Activated CD4-positive, alpha-beta T cell treated with anti-CD3 and anti-CD28 coated beads for 36 hours (primary cell): ENCODE measurements at regions not wholly inside any gene's neighbourhood (a gene's known extent, or its start where the extent isn't known, plus 50 kb on each side); places are given as distances from the start of the nearest gene placed in this dataset.

Experiments used
- ATAC-seq: fragments of 200-7000 bp; cut with Tn5 transposase; one replicate; pipeline ENCODE4 v1.10.0; 2021; ENCODE audit warnings: mild to moderate bottlenecking, moderate library complexity
- CTCF ChIA-PET: fragments of 350-600 bp; sonication (Branson Sonifier 250); formaldehyde crosslinking; loops from one replicate; lab custom pipeline; 2021; ENCODE audit warnings: antibody characterized with exemption; lab: Charles Lee
- POLR2A ChIA-PET: fragments of 350-600 bp; sonication (Branson Sonifier 250); formaldehyde crosslinking; loops from one replicate; lab custom pipeline; 2021; ENCODE audit warnings: antibody characterized with exemption, inconsistent platforms; lab: Charles Lee
- DNase-seq: peaks from one replicate; pipeline ENCODE4 v3.0.0-alpha.2; 2020
- H3K27ac Mint-ChIP-seq: one replicate; pipeline ENCODE4 v1.8.0; 2021; ENCODE audit warnings: mixed read lengths
- H3K27me3 Mint-ChIP-seq: one replicate; pipeline ENCODE4 v1.8.0; 2021; ENCODE audit warnings: mixed read lengths
- H3K36me3 Mint-ChIP-seq: one replicate; pipeline ENCODE4 v1.8.0; 2021; ENCODE audit warnings: low read depth, mixed read lengths
- H3K4me1 Mint-ChIP-seq: one replicate; pipeline ENCODE4 v1.8.0; 2021; ENCODE audit warnings: mixed read lengths
- H3K4me3 Mint-ChIP-seq: one replicate; pipeline ENCODE4 v1.8.0; 2021; ENCODE audit warnings: mild to moderate bottlenecking, moderate library complexity, mixed read lengths
- H3K9me3 Mint-ChIP-seq: one replicate; pipeline ENCODE4 v1.8.0; 2021; ENCODE audit warnings: low read depth, mixed read lengths
- intact Hi-C, 2 experiments: fragments of 100-400 bp; cut with DNase I in 1 of 2; cut with micrococcal nuclease in 1 of 2; formaldehyde crosslinking; loops; one replicate each; pipeline versions ENCODE4 v1.14.2 to v1.15.1; 2022 to 2024; cut with DNase I, micrococcal nuclease

GRCh38 chr9:26559506-26559905 lies 333.1 kb downstream of the CAAP1 start:
- Mint-ChIP-seq H3K36me3 (no peaks in the 10 kb centered on the region), H3K27me3 (no peaks in the 10 kb centered on the region), H3K4me3 (no peak overlapping the region), H3K4me1 (no peaks in the 10 kb centered on the region), H3K9me3 (peaks cover 4% of the 10 kb centered on the region), H3K27ac (no peak overlapping the region)
- intact Hi-C loops: no loop called here
- DNase-seq (no peak), ATAC-seq (no peak)
- ChIA-PET POLR2A (no interaction called here), CTCF (no interaction called here)

- no peak for DNase-seq
- POLR2A ChIA-PET: no interaction called here
- H3K27me3 Mint-ChIP-seq: no peaks in the 10 kb centered on the region
- intact Hi-C loops: no loop called here
- no peaks in the 10 kb centered on the region for H3K36me3 Mint-ChIP-seq
- H3K9me3 Mint-ChIP-seq: peaks cover 4% of the 10 kb centered on the region
- CTCF ChIA-PET: no interaction called here
- no peaks in the 10 kb centered on the region for H3K4me1 Mint-ChIP-seq
- H3K4me3 Mint-ChIP-seq: no peak overlapping the region
- no peak for ATAC-seq
- H3K27ac Mint-ChIP-seq: no peak overlapping the region
Observed at GRCh38 chr9:26551971-26552370, 340.6 kb downstream of the CAAP1 start.

- ATAC-seq (no peak), DNase-seq (no peak)
- ChIA-PET CTCF (no interaction called here), POLR2A (no interaction called here)
- H3K36me3 Mint-ChIP-seq: no peaks in the 10 kb centered on the region
- intact Hi-C loops: no loop called here
- H3K9me3 Mint-ChIP-seq: peaks cover 7% of the 10 kb centered on the region
- H3K4me1 Mint-ChIP-seq: no peaks in the 10 kb centered on the region
- H3K27ac Mint-ChIP-seq: no peak overlapping the region
- H3K4me3 Mint-ChIP-seq: no peak overlapping the region
- H3K27me3 Mint-ChIP-seq: no peaks in the 10 kb centered on the region
Observed at GRCh38 chr9:26551451-26551850, 341.2 kb downstream of the CAAP1 start.

- no peaks in the 10 kb centered on the region for H3K36me3 Mint-ChIP-seq
- no peak overlapping the region for H3K27ac Mint-ChIP-seq
- H3K27me3 Mint-ChIP-seq: no peaks in the 10 kb centered on the region
- H3K4me1 Mint-ChIP-seq: no peaks in the 10 kb centered on the region
- CTCF ChIA-PET: interaction anchor here (0.7 kb wide), 1 partner anchor 9 kb away, joined by 4 read pairs; no protein-coding TSS in a partner anchor
- no peak for DNase-seq
- POLR2A ChIA-PET: no interaction called here
- H3K4me3 Mint-ChIP-seq: no peak overlapping the region
- no peak for ATAC-seq
- H3K9me3 Mint-ChIP-seq: peaks cover 7% of the 10 kb centered on the region
- intact Hi-C loops: no loop called here
Observed at GRCh38 chr9:26548781-26549290, 343.8 kb downstream of the CAAP1 start.

- intact Hi-C loops: no loop called here
- no peak for ATAC-seq
- no peak overlapping the region for H3K27ac Mint-ChIP-seq
- H3K9me3 Mint-ChIP-seq: no peaks in the 10 kb centered on the region
- no peaks in the 10 kb centered on the region for H3K27me3 Mint-ChIP-seq
- no peak for DNase-seq
- H3K36me3 Mint-ChIP-seq: no peaks in the 10 kb centered on the region
- no peak overlapping the region for H3K4me3 Mint-ChIP-seq
- ChIA-PET CTCF (no interaction called here), POLR2A (no interaction called here)
- H3K4me1 Mint-ChIP-seq: no peaks in the 10 kb centered on the region
Observed at GRCh38 chr9:26539867-26540493, 352.6 kb downstream of the CAAP1 start.

GRCh38 chr9:26537211-26537610 lies 355.4 kb downstream of the CAAP1 start:
- CTCF ChIA-PET: no interaction called here
- Mint-ChIP-seq H3K27me3 (no peaks in the 10 kb centered on the region), H3K27ac (no peak overlapping the region), H3K36me3 (no peaks in the 10 kb centered on the region), H3K4me3 (no peak overlapping the region), H3K4me1 (no peaks in the 10 kb centered on the region), H3K9me3 (no peaks in the 10 kb centered on the region)
- DNase-seq (no peak), ATAC-seq (no peak)
- intact Hi-C loops: no loop called here
- POLR2A ChIA-PET: no interaction called here

- H3K27ac Mint-ChIP-seq: no peak overlapping the region
- no peak for DNase-seq
- no peaks in the 10 kb centered on the region for H3K4me1 Mint-ChIP-seq
- H3K9me3 Mint-ChIP-seq: no peaks in the 10 kb centered on the region
- ChIA-PET POLR2A (no interaction called here), CTCF (no interaction called here)
- H3K4me3 Mint-ChIP-seq: no peak overlapping the region
- intact Hi-C loops: no loop called here
- H3K36me3 Mint-ChIP-seq: no peaks in the 10 kb centered on the region
- no peaks in the 10 kb centered on the region for H3K27me3 Mint-ChIP-seq
- no peak for ATAC-seq
Observed at GRCh38 chr9:26535151-26535550, 357.5 kb downstream of the CAAP1 start.

GRCh38 chr9:26530841-26531240 lies 361.8 kb downstream of the CAAP1 start:
- no peak for ATAC-seq

GRCh38 chr9:26527931-26528330 lies 364.7 kb downstream of the CAAP1 start:
- intact Hi-C loops: no loop called here
- Mint-ChIP-seq H3K9me3 (no peaks in the 10 kb centered on the region), H3K27ac (no peak overlapping the region), H3K4me3 (no peak overlapping the region), H3K27me3 (no peaks in the 10 kb centered on the region), H3K4me1 (no peaks in the 10 kb centered on the region), H3K36me3 (no peaks in the 10 kb centered on the region)
- POLR2A ChIA-PET: no interaction called here
- CTCF ChIA-PET: no interaction called here
- DNase-seq: no peak
- ATAC-seq: no peak

More at GRCh38 chr9:26530841-26531240, 361.8 kb downstream of the CAAP1 start:
- H3K9me3 Mint-ChIP-seq: no peaks in the 10 kb centered on the region
- no peak overlapping the region for H3K4me3 Mint-ChIP-seq
- no peak overlapping the region for H3K27ac Mint-ChIP-seq
- ChIA-PET POLR2A (no interaction called here), CTCF (no interaction called here)
- H3K36me3 Mint-ChIP-seq: no peaks in the 10 kb centered on the region
- no peaks in the 10 kb centered on the region for H3K4me1 Mint-ChIP-seq
- intact Hi-C loops: no loop called here
- H3K27me3 Mint-ChIP-seq: no peaks in the 10 kb centered on the region
- DNase-seq: no peak

GRCh38 chr9:26524267-26524666 lies 368.3 kb downstream of the CAAP1 start:
- H3K9me3 Mint-ChIP-seq: no peaks in the 10 kb centered on the region
- H3K27ac Mint-ChIP-seq: no peak overlapping the region
- POLR2A ChIA-PET: no interaction called here
- intact Hi-C loops: no loop called here
- ATAC-seq (no peak), DNase-seq (no peak)
- H3K27me3 Mint-ChIP-seq: no peaks in the 10 kb centered on the region
- H3K4me1 Mint-ChIP-seq: no peaks in the 10 kb centered on the region
- H3K36me3 Mint-ChIP-seq: no peaks in the 10 kb centered on the region
- no peak overlapping the region for H3K4me3 Mint-ChIP-seq
- CTCF ChIA-PET: no interaction called here

GRCh38 chr9:26523577-26523976 lies 369.0 kb downstream of the CAAP1 start:
- Mint-ChIP-seq H3K9me3 (no peaks in the 10 kb centered on the region), H3K4me1 (no peaks in the 10 kb centered on the region), H3K4me3 (no peak overlapping the region), H3K27me3 (no peaks in the 10 kb centered on the region), H3K27ac (no peak overlapping the region), H3K36me3 (no peaks in the 10 kb centered on the region)
- intact Hi-C loops: no loop called here
- no peak for ATAC-seq
- no peak for DNase-seq
- ChIA-PET POLR2A (no interaction called here), CTCF (no interaction called here)

GRCh38 chr9:26520141-26520540 lies 372.5 kb downstream of the CAAP1 start:
- ChIA-PET CTCF (no interaction called here), POLR2A (no interaction called here)
- ATAC-seq (no peak), DNase-seq (no peak)
- no peak overlapping the region for H3K27ac Mint-ChIP-seq
- H3K9me3 Mint-ChIP-seq: peaks cover 2% of the 10 kb centered on the region
- no peaks in the 10 kb centered on the region for H3K27me3 Mint-ChIP-seq
- H3K4me3 Mint-ChIP-seq: no peak overlapping the region
- intact Hi-C loops: no loop called here
- H3K36me3 Mint-ChIP-seq: no peaks in the 10 kb centered on the region
- H3K4me1 Mint-ChIP-seq: no peaks in the 10 kb centered on the region
